Sigmoid colon (tissue), 4 donors: ENCODE measurements at regions not wholly inside any gene's neighbourhood (a gene's known extent, or its start where the extent isn't known, plus 50 kb on each side); places are given as distances from the start of the nearest gene placed in this dataset.

ENCODE experiments used
- EP300 ChIP-seq, 4 donors: sonication (generic); formaldehyde crosslinking; IDR thresholded peaks; one replicate each; pipeline ENCODE4 v1.6.1; 2017; ENCODE audit warnings: antibody characterized with exemption in 4 of 4
- POLR2A ChIP-seq, 2 donors: fragments of 450-650 bp; IDR thresholded peaks; one replicate each; pipeline ENCODE4 v1.6.1; 2016; ENCODE audit warnings: antibody characterized with exemption in 2 of 2, mild to moderate bottlenecking in 2 of 2, moderate library complexity in 2 of 2
- POLR2AphosphoS5 ChIP-seq, 4 donors: sonication (generic); formaldehyde crosslinking; IDR thresholded peaks; one replicate each; pipeline ENCODE4 v1.6.1; 2017; ENCODE audit warnings: antibody characterized with exemption in 4 of 4
- TF ChIP-seq, protein P1 (sequence below), 4 experiments: fragments of 450-650 bp in 3 of 4; fragments of 200-600 bp in 1 of 4; IDR thresholded peaks; one replicate each; pipeline ENCODE4 v1.5.1; 2016 to 2019; ENCODE audit warnings: antibody characterized with exemption in 4 of 4, mild to moderate bottlenecking in 3 of 4, moderate library complexity in 2 of 4

DNA sequence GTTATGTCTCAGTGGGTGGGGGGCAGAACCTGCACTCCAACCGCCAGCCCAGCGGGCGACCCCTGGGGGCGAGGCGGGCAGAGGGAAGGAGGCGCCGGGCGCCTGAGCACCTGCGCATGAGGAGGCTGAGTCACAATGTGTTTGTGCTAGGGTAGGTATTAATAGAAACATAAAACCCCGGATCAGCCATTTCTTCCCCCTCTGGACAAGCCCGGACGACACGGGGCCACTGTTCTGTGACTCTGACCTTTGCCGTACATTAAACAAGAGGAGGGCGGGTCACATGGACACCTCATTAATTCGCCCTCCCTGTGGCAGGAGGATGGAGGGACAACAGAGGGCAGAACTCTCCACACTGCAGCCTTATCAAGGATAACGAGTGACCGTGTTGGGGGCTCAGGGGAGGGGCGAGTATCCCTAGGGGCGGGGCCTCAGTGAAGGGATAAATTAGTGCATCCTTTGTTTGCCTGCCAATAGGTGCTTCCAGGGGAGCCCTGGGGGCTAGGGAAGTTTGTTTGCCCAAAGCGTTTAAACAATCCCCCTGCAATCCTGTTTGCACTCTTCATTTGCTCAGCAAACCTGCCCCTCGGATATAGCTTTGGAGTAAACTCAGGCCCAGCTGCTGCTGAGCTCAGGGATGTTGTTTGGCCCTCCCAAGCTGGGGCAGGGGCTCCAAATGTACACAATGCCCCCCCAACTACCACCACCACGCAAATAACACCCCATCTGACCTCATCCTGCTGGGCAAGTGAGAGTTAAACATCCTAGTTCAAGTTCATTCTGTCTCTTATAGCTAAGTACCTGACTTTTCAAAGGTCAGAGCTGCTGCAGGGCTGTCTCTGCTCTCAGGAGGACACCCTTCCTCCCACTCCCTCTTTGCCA lies 171.2 kb upstream of the GLI2 start:
- TF ChIP-seq, protein P1, sequence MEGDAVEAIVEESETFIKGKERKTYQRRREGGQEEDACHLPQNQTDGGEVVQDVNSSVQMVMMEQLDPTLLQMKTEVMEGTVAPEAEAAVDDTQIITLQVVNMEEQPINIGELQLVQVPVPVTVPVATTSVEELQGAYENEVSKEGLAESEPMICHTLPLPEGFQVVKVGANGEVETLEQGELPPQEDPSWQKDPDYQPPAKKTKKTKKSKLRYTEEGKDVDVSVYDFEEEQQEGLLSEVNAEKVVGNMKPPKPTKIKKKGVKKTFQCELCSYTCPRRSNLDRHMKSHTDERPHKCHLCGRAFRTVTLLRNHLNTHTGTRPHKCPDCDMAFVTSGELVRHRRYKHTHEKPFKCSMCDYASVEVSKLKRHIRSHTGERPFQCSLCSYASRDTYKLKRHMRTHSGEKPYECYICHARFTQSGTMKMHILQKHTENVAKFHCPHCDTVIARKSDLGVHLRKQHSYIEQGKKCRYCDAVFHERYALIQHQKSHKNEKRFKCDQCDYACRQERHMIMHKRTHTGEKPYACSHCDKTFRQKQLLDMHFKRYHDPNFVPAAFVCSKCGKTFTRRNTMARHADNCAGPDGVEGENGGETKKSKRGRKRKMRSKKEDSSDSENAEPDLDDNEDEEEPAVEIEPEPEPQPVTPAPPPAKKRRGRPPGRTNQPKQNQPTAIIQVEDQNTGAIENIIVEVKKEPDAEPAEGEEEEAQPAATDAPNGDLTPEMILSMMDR (IDR thresholded peaks at IDR 0.05), result no peak
- no peak for TF ChIP-seq POLR2A (IDR thresholded peaks at IDR 0.05)
- no peak for TF ChIP-seq POLR2AphosphoS5 (IDR thresholded peaks at IDR 0.05)
- TF ChIP-seq EP300 (IDR thresholded peaks at IDR 0.05), result no peak
